ENCODE measurements at regions not wholly inside any gene's neighbourhood (a gene's known extent, or its start where the extent isn't known, plus 50 kb on each side); places are given as distances from the start of the nearest gene placed in this dataset.

GRCh38 chr12:28780096-28780495, 369.0 kb upstream of the FAR2 start:
- TF ChIP-seq CTCF (IDR thresholded peaks at IDR 0.05; ENCODE audit: insufficient read depth, low read length) (no peak), POLR2AphosphoS5 (IDR thresholded peaks at IDR 0.05; ENCODE audit: low read depth) (no peak), GABPA (IDR thresholded peaks at IDR 0.05; ENCODE audit: low read depth) (no peak), REST (IDR thresholded peaks at IDR 0.05; ENCODE audit: insufficient replicate concordance, low read depth) (no peak), SPI1 (IDR thresholded peaks at IDR 0.05; ENCODE audit: borderline replicate concordance, low read depth) (no peak)
- no peaks in the 10 kb centered on the region for H3K27me3 ChIP-seq (ENCODE audit: insufficient read depth, poor library complexity, severe bottlenecking)
- no peak overlapping the region for H3K27ac ChIP-seq (replicated peaks)
- no peak overlapping the region for H3K4me3 ChIP-seq (replicated peaks; ENCODE audit: insufficient read depth, low read length)
- no peak for DNase-seq (ENCODE audit: low read depth in 1 of 2, low spot score in 1 of 2)

GRCh38 chr12:28780960-28781359, 368.1 kb upstream of the FAR2 start:
- no peak for DNase-seq (ENCODE audit: low read depth in 1 of 2, low spot score in 1 of 2)
- no peak overlapping the region for H3K4me3 ChIP-seq (replicated peaks; ENCODE audit: insufficient read depth, low read length)
- TF ChIP-seq GABPA (IDR thresholded peaks at IDR 0.05; ENCODE audit: low read depth) (no peak), REST (IDR thresholded peaks at IDR 0.05; ENCODE audit: insufficient replicate concordance, low read depth) (no peak), SPI1 (IDR thresholded peaks at IDR 0.05; ENCODE audit: borderline replicate concordance, low read depth) (no peak), POLR2AphosphoS5 (IDR thresholded peaks at IDR 0.05; ENCODE audit: low read depth) (no peak), CTCF (IDR thresholded peaks at IDR 0.05; ENCODE audit: insufficient read depth, low read length) (no peak)

GRCh38 chr12:28781671-28782652, 367.1 kb upstream of the FAR2 start:
- Histone ChIP-seq H3K4me3 (replicated peaks; ENCODE audit: insufficient read depth, low read length) (no peak overlapping the region), H3K27ac (replicated peaks) (no peak overlapping the region), H3K27me3 (ENCODE audit: insufficient read depth, poor library complexity, severe bottlenecking) (no peaks in the 10 kb centered on the region)
- DNase-seq (ENCODE audit: low read depth in 1 of 2, low spot score in 1 of 2) = no peak
- TF ChIP-seq GABPA (IDR thresholded peaks at IDR 0.05; ENCODE audit: low read depth) = no peak
- no peak for TF ChIP-seq POLR2AphosphoS5 (IDR thresholded peaks at IDR 0.05; ENCODE audit: low read depth)
- no peak for TF ChIP-seq REST (IDR thresholded peaks at IDR 0.05; ENCODE audit: insufficient replicate concordance, low read depth)
- no peak for TF ChIP-seq CTCF (IDR thresholded peaks at IDR 0.05; ENCODE audit: insufficient read depth, low read length)
- TF ChIP-seq SPI1 (IDR thresholded peaks at IDR 0.05; ENCODE audit: borderline replicate concordance, low read depth) = no peak

More at GRCh38 chr12:28780960-28781359, 368.1 kb upstream of the FAR2 start:
- Histone ChIP-seq H3K27me3 (ENCODE audit: insufficient read depth, poor library complexity, severe bottlenecking) (no peaks in the 10 kb centered on the region), H3K27ac (replicated peaks) (no peak overlapping the region)

Data from HL-60 (cell line).